K562 (cell line): ENCODE measurements at regions not wholly inside any gene's neighbourhood (a gene's known extent, or its start where the extent isn't known, plus 50 kb on each side); places are given as distances from the start of the nearest gene placed in this dataset.

Experiments used
- E2F1 ChIP-seq: sonication (generic); formaldehyde crosslinking; IDR thresholded peaks from 2 replicates; pipeline ENCODE4 v1.8.1; 2023; ENCODE audit warnings: mild to moderate bottlenecking, missing genetic modification reagents, moderate library complexity
- EWSR1 ChIP-seq: fragments of 450-650 bp; IDR thresholded peaks from 2 replicates; pipeline ENCODE4 v1.6.1; 2018; ENCODE audit warnings: borderline replicate concordance, mild to moderate bottlenecking, low read depth, moderate library complexity; ENCODE audit not compliant: partially characterized antibody
- FOXK2 ChIP-seq, 2 experiments: fragments of 450-650 bp; IDR thresholded peaks in 1 of 2; conservative IDR thresholded peaks in 1 of 2; 2 replicates each; pipeline ENCODE4 v1.6.1; 2016; ENCODE audit warnings: low read depth in 2 of 2, mild to moderate bottlenecking in 1 of 2
- HDGF ChIP-seq: fragments of 450-650 bp; IDR thresholded peaks from 2 replicates; pipeline ENCODE4 v1.6.1; 2016
- L3MBTL2 ChIP-seq: fragments of 450-650 bp; IDR thresholded peaks from 2 replicates; pipeline ENCODE4 v1.6.1; 2016; ENCODE audit warnings: mild to moderate bottlenecking, moderate library complexity
- LEF1 ChIP-seq: fragments of 450-650 bp; IDR thresholded peaks from 2 replicates; pipeline ENCODE4 v1.6.1; 2016; ENCODE audit warnings: mild to moderate bottlenecking
- NCOA4 ChIP-seq: fragments of 450-650 bp; IDR thresholded peaks from 2 replicates; pipeline ENCODE4 v1.6.1; 2018; ENCODE audit warnings: mild to moderate bottlenecking; ENCODE audit not compliant: partially characterized antibody
- RERE ChIP-seq: sonication (generic); formaldehyde crosslinking; IDR thresholded peaks from 2 replicates; pipeline ENCODE4 v1.8.0; 2023; ENCODE audit warnings: missing genetic modification reagents, mild to moderate bottlenecking, borderline replicate concordance
- SMARCA5 ChIP-seq: fragments of 450-650 bp; IDR thresholded peaks from 2 replicates; pipeline ENCODE4 v1.6.1; 2016
- SMARCE1 ChIP-seq: fragments of 450-650 bp; IDR thresholded peaks from 2 replicates; pipeline ENCODE4 v1.7.1; 2016; ENCODE audit warnings: mild to moderate bottlenecking
- SRSF7 ChIP-seq: fragments of 200-400 bp; formaldehyde crosslinking; optimal IDR thresholded peaks from 2 replicates; pipeline ENCODE3; 2017; ENCODE audit warnings: mild to moderate bottlenecking, low read depth, low read length
- THRB ChIP-seq: fragments of 450-650 bp; formaldehyde crosslinking; conservative IDR thresholded peaks from 2 replicates; pipeline ENCODE4 v1.4.0; 2022; ENCODE audit warnings: mild to moderate bottlenecking, missing genetic modification characterization
- TOE1 ChIP-seq, 2 experiments: fragments of 450-650 bp in 1 of 2; sonication (generic) in 1 of 2; formaldehyde crosslinking in 1 of 2; IDR thresholded peaks; 2 replicates each; pipeline versions ENCODE4 v1.7.1 to v1.8.0; 2016 to 2022; ENCODE audit warnings: borderline replicate concordance in 2 of 2, mild to moderate bottlenecking in 2 of 2, antibody characterized with exemption in 1 of 2, inconsistent platforms in 1 of 2, low read depth in 1 of 2, missing genetic modification reagents in 1 of 2, moderate library complexity in 1 of 2
- ZBTB33 ChIP-seq: sonication (generic); formaldehyde crosslinking; IDR thresholded peaks from 2 replicates; pipeline ENCODE4 v1.8.1; 2023; ENCODE audit warnings: mild to moderate bottlenecking, missing genetic modification reagents
- ZC3H11A ChIP-seq: IDR thresholded peaks from 2 replicates; pipeline ENCODE4 v1.6.1; 2012; ENCODE audit warnings: low read depth, low read length, improper control_type of control experiment
- ZNF124 ChIP-seq: sonication (generic); formaldehyde crosslinking; IDR thresholded peaks from 2 replicates; pipeline ENCODE4 v1.8.1; 2022; ENCODE audit warnings: missing genetic modification reagents
- ZNF274 ChIP-seq: IDR thresholded peaks from 2 replicates; pipeline ENCODE4 v1.6.1; 2011; ENCODE audit warnings: low read depth, mild to moderate bottlenecking, low read length, moderate library complexity, borderline replicate concordance
- ZNF311 ChIP-seq: fragments of 250-450 bp; sonication (Bioruptor Pico); IDR thresholded peaks from 2 replicates; pipeline ENCODE4 v1.4.0; 2020; ENCODE audit warnings: mild to moderate bottlenecking, moderate library complexity
- ZNF785 ChIP-seq: fragments of 250-450 bp; sonication (Bioruptor Pico); IDR thresholded peaks from 2 replicates; pipeline ENCODE4 v1.4.0; 2020; ENCODE audit warnings: mild to moderate bottlenecking

- TF ChIP-seq RERE = no peak
- TF ChIP-seq TOE1 (IDR thresholded peaks at IDR 0.05; ENCODE audit: borderline replicate concordance) = no peak
- no peak for TF ChIP-seq TOE1 (CRISPR knock-in tag; IDR thresholded peaks at IDR 0.05; ENCODE audit: borderline replicate concordance, low read depth)
- TF ChIP-seq SRSF7 = no peak
- TF ChIP-seq LEF1 = peak; percentile 73; the same call in 1 of the 2 replicates
- no peak for TF ChIP-seq HDGF
- no peak for TF ChIP-seq ZNF274
- no peak for TF ChIP-seq SMARCA5
- TF ChIP-seq FOXK2 (conservative IDR thresholded peaks at IDR 0.05 in 1 of 2, IDR thresholded peaks at IDR 0.05 in 1 of 2; ENCODE audit: low read depth in 2 of 2) = peak in 1 of 2 experiments; percentile 36; a peak in 2 of 4 replicates
- TF ChIP-seq ZNF311 (CRISPR knock-in tag) = no peak
- no peak for TF ChIP-seq EWSR1
- TF ChIP-seq ZNF124 (CRISPR knock-in tag) = no peak
- no peak for TF ChIP-seq ZBTB33 (CRISPR knock-in tag)
- no peak for TF ChIP-seq ZC3H11A
- peak; percentile 97 for TF ChIP-seq SMARCE1
- no peak for TF ChIP-seq ZNF785 (CRISPR knock-in tag)
- TF ChIP-seq THRB (CRISPR knock-in tag) = no peak
- TF ChIP-seq NCOA4 = no peak
- TF ChIP-seq E2F1 (CRISPR knock-in tag) = no peak
- TF ChIP-seq L3MBTL2 = 0 out of 2 replicates have a peak, but pooled peaks have one; percentile 30
Measured at GRCh38 chr4:186829740-186830449, 106.2 kb upstream of the FAT1 start (continued).
